ENCODE measurements at regions not wholly inside any gene's neighbourhood (a gene's known extent, or its start where the extent isn't known, plus 50 kb on each side); places are given as distances from the start of the nearest gene placed in this dataset.

DNA sequence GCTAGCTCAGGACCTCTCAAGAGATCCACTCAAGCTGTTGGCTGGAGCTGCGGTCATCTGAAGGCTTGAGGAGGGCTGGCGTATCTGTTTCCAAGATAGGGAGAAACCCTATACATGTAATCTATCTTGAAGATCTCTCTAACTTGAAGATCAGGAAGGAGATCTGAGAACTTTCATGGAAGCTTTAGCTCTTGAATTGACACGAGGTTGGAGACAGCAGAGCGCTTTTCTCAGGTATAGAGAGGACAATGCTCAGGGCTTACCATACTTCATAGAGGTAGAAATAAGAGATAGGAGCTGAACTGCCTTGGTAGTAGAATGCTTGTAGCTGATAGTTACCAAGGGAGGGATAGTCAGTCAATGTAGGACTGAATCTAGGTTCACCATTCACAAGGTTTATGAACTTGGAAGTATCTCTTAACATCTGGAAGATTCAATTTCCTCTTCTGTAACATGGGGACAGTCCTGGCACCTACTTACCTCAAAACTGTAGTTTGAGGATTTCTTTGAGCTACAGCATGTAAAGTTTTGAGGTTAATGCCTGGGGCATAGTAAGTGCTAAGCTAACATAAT, 267.0 kb upstream of the MAF start:
- TF ChIP-seq, protein P1, sequence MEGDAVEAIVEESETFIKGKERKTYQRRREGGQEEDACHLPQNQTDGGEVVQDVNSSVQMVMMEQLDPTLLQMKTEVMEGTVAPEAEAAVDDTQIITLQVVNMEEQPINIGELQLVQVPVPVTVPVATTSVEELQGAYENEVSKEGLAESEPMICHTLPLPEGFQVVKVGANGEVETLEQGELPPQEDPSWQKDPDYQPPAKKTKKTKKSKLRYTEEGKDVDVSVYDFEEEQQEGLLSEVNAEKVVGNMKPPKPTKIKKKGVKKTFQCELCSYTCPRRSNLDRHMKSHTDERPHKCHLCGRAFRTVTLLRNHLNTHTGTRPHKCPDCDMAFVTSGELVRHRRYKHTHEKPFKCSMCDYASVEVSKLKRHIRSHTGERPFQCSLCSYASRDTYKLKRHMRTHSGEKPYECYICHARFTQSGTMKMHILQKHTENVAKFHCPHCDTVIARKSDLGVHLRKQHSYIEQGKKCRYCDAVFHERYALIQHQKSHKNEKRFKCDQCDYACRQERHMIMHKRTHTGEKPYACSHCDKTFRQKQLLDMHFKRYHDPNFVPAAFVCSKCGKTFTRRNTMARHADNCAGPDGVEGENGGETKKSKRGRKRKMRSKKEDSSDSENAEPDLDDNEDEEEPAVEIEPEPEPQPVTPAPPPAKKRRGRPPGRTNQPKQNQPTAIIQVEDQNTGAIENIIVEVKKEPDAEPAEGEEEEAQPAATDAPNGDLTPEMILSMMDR (IDR thresholded peaks at IDR 0.05; ENCODE audit: insufficient read depth in 1 of 2, low read depth in 1 of 2, low read length in 1 of 2, severe bottlenecking in 1 of 2, unreplicated experiment in 1 of 2) = no peak
- Mint-ChIP-seq H3K4me3 (ENCODE audit: unreplicated experiment) (no peak overlapping the region), H3K27ac (ENCODE audit: unreplicated experiment) (no peak overlapping the region), H3K27me3 (ENCODE audit: insufficient read depth, unreplicated experiment) (no peaks in the 10 kb centered on the region), H3K4me1 (ENCODE audit: low read depth, unreplicated experiment) (no peaks in the 10 kb centered on the region), H3K9me3 (ENCODE audit: unreplicated experiment) (no peaks in the 10 kb centered on the region), H3K36me3 (ENCODE audit: insufficient read depth, unreplicated experiment) (no peaks in the 10 kb centered on the region)
- intact Hi-C loops (cut with micrococcal nuclease; ENCODE audit: unreplicated experiment) = no loop called here
- H3K4me1 ChIP-seq = no peaks in the 10 kb centered on the region
- no peaks in the 10 kb centered on the region for H3K27me3 ChIP-seq (replicated peaks; ENCODE audit: control insufficient read depth, insufficient read depth, low read length)
- ChIA-PET POLR2A (no interaction called here), CTCF (no interaction called here)
- H3K4me3 ChIP-seq (ENCODE audit: low read depth, low read length) = no peak overlapping the region
- H3K9me3 ChIP-seq = no peaks in the 10 kb centered on the region; the same call in 1 of the 2 replicates
- H3K36me3 ChIP-seq (ENCODE audit: control insufficient read depth, insufficient read depth, low read length) = no peaks in the 10 kb centered on the region
- no peak for DNase-seq
- no TSS peak for BruUV-seq (replicated peaks)

DNA sequence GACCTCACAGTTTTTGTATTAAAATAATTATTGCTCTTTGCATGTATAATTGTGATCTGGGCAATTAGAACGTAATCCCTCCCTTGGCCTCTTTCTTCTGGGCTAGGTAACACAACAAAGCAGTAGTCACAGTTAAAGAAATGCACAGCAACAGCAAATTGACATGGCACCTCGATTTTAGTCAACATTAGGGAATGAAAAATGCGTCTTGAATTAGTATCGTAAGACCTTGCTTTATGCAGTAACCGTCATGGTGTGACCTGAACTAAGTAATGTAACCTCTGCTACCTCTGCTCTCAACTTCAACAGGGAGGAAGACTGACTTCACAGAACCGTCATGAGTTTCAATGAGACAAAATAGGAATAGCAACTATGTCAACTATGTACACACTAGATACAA, 265.4 kb upstream of the MAF start:
- no peaks in the 10 kb centered on the region for H3K36me3 ChIP-seq (ENCODE audit: control insufficient read depth, insufficient read depth, low read length)
- H3K27me3 ChIP-seq (replicated peaks; ENCODE audit: control insufficient read depth, insufficient read depth, low read length) = no peaks in the 10 kb centered on the region
- H3K4me3 Mint-ChIP-seq (ENCODE audit: unreplicated experiment) = no peak overlapping the region
- no peaks in the 10 kb centered on the region for H3K9me3 Mint-ChIP-seq (ENCODE audit: unreplicated experiment)
- H3K27me3 Mint-ChIP-seq (ENCODE audit: insufficient read depth, unreplicated experiment) = no peaks in the 10 kb centered on the region
- H3K4me3 ChIP-seq (ENCODE audit: low read depth, low read length) = no peak overlapping the region
- H3K36me3 Mint-ChIP-seq (ENCODE audit: insufficient read depth, unreplicated experiment) = no peaks in the 10 kb centered on the region
- DNase-seq = no peak
- BruUV-seq (replicated peaks) = no TSS peak
- H3K4me1 Mint-ChIP-seq (ENCODE audit: low read depth, unreplicated experiment) = no peaks in the 10 kb centered on the region
- ChIA-PET CTCF (no interaction called here), POLR2A (no interaction called here)
- H3K4me1 ChIP-seq = no peaks in the 10 kb centered on the region
- intact Hi-C loops (cut with micrococcal nuclease; ENCODE audit: unreplicated experiment) = no loop called here
- no peaks in the 10 kb centered on the region; the same call in 1 of the 2 replicates for H3K9me3 ChIP-seq
- TF ChIP-seq, protein P1 (IDR thresholded peaks at IDR 0.05; ENCODE audit: insufficient read depth in 1 of 2, low read depth in 1 of 2, low read length in 1 of 2, severe bottlenecking in 1 of 2, unreplicated experiment in 1 of 2) = no peak
- H3K27ac Mint-ChIP-seq (ENCODE audit: unreplicated experiment) = no peak overlapping the region

DNA sequence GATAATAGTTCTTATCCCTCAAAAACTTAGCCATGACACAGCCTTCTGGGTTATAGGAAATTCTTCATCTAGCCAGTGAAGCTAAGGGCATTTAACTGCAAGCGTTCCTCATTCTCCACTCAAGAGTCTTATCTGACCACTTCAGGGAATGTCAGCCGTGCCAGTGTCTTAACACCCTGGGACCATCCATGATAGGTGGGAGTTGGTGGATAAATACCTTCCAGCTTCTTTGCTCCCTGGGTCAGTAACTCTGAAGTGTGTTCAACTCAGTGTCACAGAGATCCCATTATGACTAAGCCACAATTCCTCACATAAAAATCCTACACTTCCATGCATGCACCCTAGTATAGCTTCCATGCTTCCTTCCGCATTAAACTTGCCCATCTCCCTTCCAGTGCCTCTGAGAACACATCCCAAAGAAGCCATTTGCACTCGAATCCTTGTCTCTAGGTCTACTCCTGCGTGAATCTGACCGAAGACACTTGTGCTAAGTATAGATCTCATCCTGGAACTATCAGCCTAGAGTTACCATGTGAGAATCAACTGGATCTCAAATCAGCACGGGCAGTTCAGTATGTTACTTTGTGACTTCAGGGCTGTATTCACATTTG, 264.3 kb upstream of the MAF start:
- Histone ChIP-seq H3K36me3 (ENCODE audit: control insufficient read depth, insufficient read depth, low read length) (no peaks in the 10 kb centered on the region), H3K27me3 (replicated peaks; ENCODE audit: control insufficient read depth, insufficient read depth, low read length) (no peaks in the 10 kb centered on the region), H3K4me1 (no peaks in the 10 kb centered on the region), H3K9me3 (no peaks in the 10 kb centered on the region), H3K4me3 (ENCODE audit: low read depth, low read length) (no peak overlapping the region)
- BruUV-seq (replicated peaks) = no TSS peak
- POLR2A ChIA-PET = no interaction called here
- Mint-ChIP-seq H3K9me3 (ENCODE audit: unreplicated experiment) (no peaks in the 10 kb centered on the region), H3K4me1 (ENCODE audit: low read depth, unreplicated experiment) (no peaks in the 10 kb centered on the region), H3K4me3 (ENCODE audit: unreplicated experiment) (no peak overlapping the region), H3K27ac (ENCODE audit: unreplicated experiment) (no peak overlapping the region), H3K27me3 (ENCODE audit: insufficient read depth, unreplicated experiment) (no peaks in the 10 kb centered on the region), H3K36me3 (ENCODE audit: insufficient read depth, unreplicated experiment) (no peaks in the 10 kb centered on the region)
- DNase-seq = no peak
- TF ChIP-seq, protein P1 (IDR thresholded peaks at IDR 0.05; ENCODE audit: insufficient read depth in 1 of 2, low read depth in 1 of 2, low read length in 1 of 2, severe bottlenecking in 1 of 2, unreplicated experiment in 1 of 2) = no peak
- CTCF ChIA-PET = no interaction called here
- intact Hi-C loops (cut with micrococcal nuclease; ENCODE audit: unreplicated experiment) = no loop called here

Measured in Caco-2 (cell line).